Stimulated activated naive B cell treated with anti-CD40 and anti-IgM and Interleukin-4, amounts not matched to agents 10 μg/mL and 1 μg/mL and 100 μg/mL, for 72 hours (primary cell): ENCODE measurements at regions not wholly inside any gene's neighbourhood (a gene's known extent, or its start where the extent isn't known, plus 50 kb on each side); places are given as distances from the start of the nearest gene placed in this dataset.

ENCODE experiments used
- ATAC-seq, 2 donors: fragments of 150-1000 bp; cut with Tn5 transposase; replicated peaks; 2 replicates each; pipeline ENCODE4 v1.10.0; 2021; ENCODE audit warnings: moderate library complexity in 1 of 2
- DNase-seq: peaks from one replicate; pipeline ENCODE4 v3.0.0; 2021
- H3K27ac Mint-ChIP-seq: one replicate; pipeline ENCODE4 v1.8.0; 2022; ENCODE audit warnings: mild to moderate bottlenecking, mixed read lengths
- H3K27me3 Mint-ChIP-seq, 2 donors: one replicate each; pipeline ENCODE4 v1.8.0; 2022; ENCODE audit warnings: mixed read lengths in 2 of 2
- H3K36me3 Mint-ChIP-seq, 2 donors: one replicate each; pipeline ENCODE4 v1.8.0; 2022; ENCODE audit warnings: mixed read lengths in 2 of 2, mild to moderate bottlenecking in 1 of 2
- H3K4me1 Mint-ChIP-seq, 2 donors: one replicate each; pipeline ENCODE4 v1.8.0; 2022; ENCODE audit warnings: mixed read lengths in 2 of 2, mild to moderate bottlenecking in 1 of 2
- H3K4me3 Mint-ChIP-seq, 2 donors: one replicate each; pipeline ENCODE4 v1.8.0; 2022; ENCODE audit warnings: mild to moderate bottlenecking in 2 of 2, mixed read lengths in 2 of 2, moderate library complexity in 1 of 2
- H3K9me3 Mint-ChIP-seq, 2 donors: one replicate each; pipeline ENCODE4 v1.8.0; 2022; ENCODE audit warnings: mixed read lengths in 2 of 2, mild to moderate bottlenecking in 1 of 2

DNA sequence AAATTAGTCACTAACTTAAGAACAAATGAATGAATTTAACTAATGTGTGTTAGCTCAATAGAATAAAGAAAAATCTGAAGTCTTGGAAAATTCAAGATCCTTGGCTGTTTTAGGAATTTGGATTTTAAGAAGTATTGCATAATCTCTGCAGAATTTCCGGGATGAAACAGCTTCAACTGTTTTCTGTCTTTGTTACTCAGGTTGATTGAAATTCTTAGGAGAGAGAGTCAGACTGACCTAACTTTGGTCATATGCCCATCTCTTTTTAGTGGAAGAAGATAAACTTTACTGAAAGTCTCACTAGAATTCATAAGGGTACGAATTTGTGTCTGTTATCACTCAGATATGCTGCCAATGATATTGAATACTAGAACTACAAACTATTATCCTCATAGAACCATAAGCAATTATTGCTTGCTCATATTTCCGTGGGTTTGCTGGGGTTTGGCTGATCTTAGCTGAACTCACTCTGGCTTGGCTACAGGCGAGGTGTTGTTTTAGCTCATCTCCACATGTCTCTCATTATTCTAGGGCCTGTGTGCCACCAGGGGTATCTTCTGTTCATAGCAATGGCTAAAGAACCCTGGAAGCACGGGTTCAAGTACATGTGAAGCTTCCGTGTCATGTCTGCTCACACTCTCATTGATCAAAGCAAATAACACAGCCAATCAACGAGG is 257.4 kb upstream of the NOVA1 start:
- DNase-seq = no peak
- no peaks in the 10 kb centered on the region for H3K27me3 Mint-ChIP-seq
- no peaks in the 10 kb centered on the region for H3K36me3 Mint-ChIP-seq

DNA sequence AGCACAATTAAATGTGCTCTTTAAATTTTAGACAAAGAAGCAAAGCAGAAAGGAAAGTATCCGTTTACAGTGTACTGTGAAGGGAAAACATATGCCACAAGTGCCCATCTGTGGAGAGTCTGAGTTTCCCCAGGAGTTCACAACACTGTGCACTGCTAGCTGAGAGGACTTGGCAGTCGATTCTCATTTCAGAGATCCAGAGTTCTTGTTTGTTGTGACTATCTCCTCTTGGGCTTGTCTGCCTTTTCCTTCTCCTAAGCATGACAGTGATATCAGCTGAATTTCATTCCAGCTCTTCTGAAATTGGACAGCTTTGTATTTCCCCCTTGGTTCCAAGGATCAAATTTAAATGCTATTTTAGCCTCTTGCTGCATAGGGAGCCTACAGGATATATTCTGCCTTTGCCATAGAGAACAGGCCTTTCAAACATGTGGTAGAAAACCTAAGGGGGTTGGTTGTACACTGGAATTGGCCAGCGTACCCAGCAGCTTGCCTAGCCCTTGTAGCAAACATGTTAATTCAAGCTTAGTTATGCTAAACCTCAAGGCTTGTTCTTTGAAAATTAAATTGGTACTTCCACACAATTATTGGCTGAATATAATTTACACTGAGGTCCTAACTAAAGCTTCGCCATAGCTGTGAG is 259.2 kb upstream of the NOVA1 start:
- Mint-ChIP-seq H3K36me3 (no peaks in the 10 kb centered on the region), H3K4me1 (no peaks in the 10 kb centered on the region), H3K4me3 (no peak overlapping the region), H3K27ac (no peak overlapping the region), H3K9me3 (peaks cover 0 to 3% of the 10 kb centered on the region in 2 donors), H3K27me3 (no peaks in the 10 kb centered on the region)
- no peak for DNase-seq
- no peak for ATAC-seq

More for the DNA sequence above, 257.4 kb upstream of the NOVA1 start:
- no peak overlapping the region for H3K4me3 Mint-ChIP-seq
- H3K9me3 Mint-ChIP-seq = peaks cover 0 to 7% of the 10 kb centered on the region in 2 donors
- ATAC-seq = no peak
- H3K27ac Mint-ChIP-seq = no peak overlapping the region
- H3K4me1 Mint-ChIP-seq = no peaks in the 10 kb centered on the region

- Mint-ChIP-seq H3K4me3 (no peak overlapping the region), H3K4me1 (no peaks in the 10 kb centered on the region), H3K27ac (no peak overlapping the region), H3K9me3 (peaks cover 0 to 3% of the 10 kb centered on the region in 2 donors), H3K36me3 (no peaks in the 10 kb centered on the region), H3K27me3 (no peaks in the 10 kb centered on the region)
- DNase-seq (no peak), ATAC-seq (no peak)
Observed at GRCh38 chr14:26859483-26859882, 261.6 kb upstream of the NOVA1 start.

DNA sequence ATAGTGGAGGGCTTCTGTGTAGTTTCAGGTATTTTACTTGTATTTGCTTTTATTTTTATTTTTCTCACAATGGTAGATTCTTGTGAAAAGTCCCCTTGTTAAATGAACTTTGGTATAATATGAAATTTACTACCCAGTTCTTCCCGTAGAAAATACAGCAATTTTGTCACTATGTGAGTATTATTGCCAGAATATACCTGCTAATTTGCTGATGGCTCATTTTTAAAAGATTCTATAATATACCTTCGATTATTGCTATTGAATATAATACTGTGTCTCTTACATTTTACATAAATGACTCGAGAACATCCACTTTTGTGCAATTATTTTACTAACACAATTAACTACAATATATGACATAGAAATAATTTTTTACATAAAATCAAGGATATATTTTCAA is 262.3 kb upstream of the NOVA1 start:
- H3K9me3 Mint-ChIP-seq = peaks cover 0 to 3% of the 10 kb centered on the region in 2 donors
- ATAC-seq = no peak
- no peak overlapping the region for H3K4me3 Mint-ChIP-seq
- H3K27ac Mint-ChIP-seq = no peak overlapping the region
- no peaks in the 10 kb centered on the region for H3K36me3 Mint-ChIP-seq
- no peaks in the 10 kb centered on the region for H3K4me1 Mint-ChIP-seq
- no peaks in the 10 kb centered on the region for H3K27me3 Mint-ChIP-seq
- DNase-seq = no peak

- Mint-ChIP-seq H3K27me3 (no peaks in the 10 kb centered on the region), H3K4me1 (no peaks in the 10 kb centered on the region), H3K9me3 (no peaks in the 10 kb centered on the region), H3K4me3 (no peak overlapping the region), H3K36me3 (no peaks in the 10 kb centered on the region), H3K27ac (no peak overlapping the region)
- DNase-seq (no peak), ATAC-seq (no peak)
Observed at GRCh38 chr14:26863736-26864135, 265.9 kb upstream of the NOVA1 start.

DNA sequence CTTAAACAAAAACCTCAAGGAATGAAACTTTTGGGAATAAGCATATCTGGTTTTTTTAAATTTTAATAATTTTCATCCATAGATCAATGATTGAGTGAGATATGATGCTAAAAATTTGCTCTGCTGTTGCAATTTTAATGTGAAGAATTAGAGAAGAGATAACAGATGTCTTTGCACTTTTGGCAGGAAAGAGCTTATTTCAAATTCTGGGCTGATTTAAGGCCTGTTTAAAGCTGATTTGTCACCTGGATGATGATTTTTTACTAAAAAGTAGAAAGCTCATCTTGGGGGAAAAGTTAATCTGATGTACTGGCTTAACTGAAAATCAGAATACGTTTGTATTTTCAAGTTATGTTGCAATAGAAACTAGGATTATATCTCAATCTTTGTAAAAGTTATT is 268.9 kb upstream of the NOVA1 start:
- no peak for ATAC-seq
- no peaks in the 10 kb centered on the region for H3K4me1 Mint-ChIP-seq
- H3K27me3 Mint-ChIP-seq = no peaks in the 10 kb centered on the region
- H3K9me3 Mint-ChIP-seq = no peaks in the 10 kb centered on the region
- H3K27ac Mint-ChIP-seq = no peak overlapping the region
- no peak for DNase-seq
- no peak overlapping the region for H3K4me3 Mint-ChIP-seq
- H3K36me3 Mint-ChIP-seq = no peaks in the 10 kb centered on the region

DNA sequence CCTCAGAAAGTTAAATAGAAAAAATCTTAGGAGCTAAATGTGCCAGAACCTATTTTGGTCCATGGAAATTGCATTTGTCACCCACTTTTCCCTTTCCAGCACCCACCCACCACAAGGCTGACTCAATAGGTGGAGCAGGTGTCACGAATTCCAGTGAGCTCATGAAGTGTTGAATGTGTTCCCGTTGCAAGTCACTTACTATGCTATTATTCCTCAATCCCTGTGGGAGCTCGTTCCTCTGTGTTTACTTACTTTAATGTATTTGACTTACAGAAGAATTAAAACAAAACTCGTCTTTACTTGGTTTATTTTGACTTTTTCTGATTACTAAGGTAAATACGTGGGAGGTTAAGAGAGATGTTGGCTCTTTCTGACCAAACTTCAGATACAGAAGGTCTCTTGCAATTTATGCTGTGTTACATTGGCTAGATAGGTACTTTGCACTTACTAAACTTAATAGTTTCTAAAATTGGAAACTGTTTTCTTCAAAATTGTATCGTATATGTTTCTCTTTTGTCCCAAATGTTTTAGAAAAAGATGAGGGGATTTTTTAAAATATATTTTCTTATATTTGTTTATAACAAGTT is 269.4 kb upstream of the NOVA1 start:
- Mint-ChIP-seq H3K4me1 (no peaks in the 10 kb centered on the region), H3K27me3 (no peaks in the 10 kb centered on the region), H3K36me3 (no peaks in the 10 kb centered on the region), H3K4me3 (no peak overlapping the region), H3K27ac (no peak overlapping the region), H3K9me3 (no peaks in the 10 kb centered on the region)
- DNase-seq = no peak
- ATAC-seq = no peak

DNA sequence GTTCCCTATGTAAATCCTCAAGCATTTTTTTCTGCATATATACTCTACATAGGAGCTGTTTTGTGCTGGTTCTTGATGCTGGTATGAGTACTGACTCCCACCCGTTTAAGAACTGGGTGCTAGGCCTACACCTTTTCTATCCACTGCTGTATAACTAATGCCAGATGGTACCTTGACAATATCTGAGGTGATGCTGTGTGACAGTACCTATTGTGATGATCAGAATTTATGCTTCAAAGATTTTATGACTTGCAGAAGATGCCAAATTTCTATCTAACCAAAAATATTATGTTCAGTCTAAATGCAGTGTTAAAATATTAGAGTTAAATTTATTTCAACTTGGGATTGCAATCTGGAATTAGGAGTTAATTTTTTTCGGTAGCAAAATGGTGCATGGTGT is 272.3 kb upstream of the NOVA1 start:
- no peak overlapping the region for H3K4me3 Mint-ChIP-seq
- H3K9me3 Mint-ChIP-seq = peaks cover 0 to 4% of the 10 kb centered on the region in 2 donors
- ATAC-seq (no peak), DNase-seq (no peak)
- H3K27me3 Mint-ChIP-seq = no peaks in the 10 kb centered on the region
- no peaks in the 10 kb centered on the region for H3K36me3 Mint-ChIP-seq
- no peak overlapping the region for H3K27ac Mint-ChIP-seq
- H3K4me1 Mint-ChIP-seq = no peaks in the 10 kb centered on the region

GRCh38 chr14:26870722-26871617 is 273.1 kb upstream of the NOVA1 start:
- Mint-ChIP-seq H3K4me1 (no peaks in the 10 kb centered on the region), H3K4me3 (no peak overlapping the region), H3K27me3 (no peaks in the 10 kb centered on the region), H3K9me3 (peaks cover 0 to 4% of the 10 kb centered on the region in 2 donors), H3K36me3 (no peaks in the 10 kb centered on the region), H3K27ac (no peak overlapping the region)
- ATAC-seq (no peak), DNase-seq (no peak)

DNA sequence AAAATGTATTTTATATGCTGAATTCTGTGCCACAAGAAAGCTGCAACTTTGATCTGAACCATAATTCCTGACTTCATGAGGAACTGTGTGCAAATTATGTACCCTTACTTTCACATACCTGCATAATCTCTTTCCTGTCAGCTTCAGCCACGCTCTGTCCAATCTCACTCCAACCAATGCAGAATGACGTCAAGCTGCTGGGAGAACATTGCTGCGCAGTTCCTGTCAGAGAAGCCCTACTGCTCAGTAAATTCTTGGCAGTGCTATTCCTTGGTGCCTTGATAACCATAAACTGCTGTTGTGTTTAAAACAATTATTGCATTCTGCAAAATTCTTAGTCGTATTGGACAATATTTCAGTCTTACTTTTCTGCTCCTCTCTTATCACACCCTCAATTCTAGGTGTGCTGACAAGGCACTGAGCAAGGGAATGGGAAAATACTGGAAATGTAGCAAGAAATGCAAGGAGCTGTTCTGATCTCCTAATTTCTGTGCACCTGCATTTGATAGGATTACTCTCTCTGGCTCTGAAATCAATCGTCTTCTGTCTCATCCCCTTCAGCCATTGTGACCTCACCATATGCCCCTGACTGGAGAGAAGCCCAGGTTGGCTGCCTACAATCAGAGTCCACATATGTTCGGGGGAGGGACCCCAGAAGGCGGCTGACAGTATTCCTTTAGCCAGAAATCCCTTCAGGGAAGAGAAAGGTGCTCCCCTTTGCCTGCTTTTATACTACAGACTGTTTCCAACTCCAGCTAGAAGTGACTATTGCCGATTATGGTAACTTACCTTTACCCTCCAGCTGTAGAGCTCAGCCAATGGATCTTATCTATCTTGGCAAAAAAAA is 274.9 kb upstream of the NOVA1 start:
- H3K4me3 Mint-ChIP-seq = no peak overlapping the region
- no peaks in the 10 kb centered on the region for H3K4me1 Mint-ChIP-seq
- H3K27me3 Mint-ChIP-seq = no peaks in the 10 kb centered on the region
- ATAC-seq (no peak), DNase-seq (no peak)
- H3K27ac Mint-ChIP-seq = no peak overlapping the region
- no peaks in the 10 kb centered on the region for H3K36me3 Mint-ChIP-seq
- H3K9me3 Mint-ChIP-seq = peaks cover 0 to 4% of the 10 kb centered on the region in 2 donors

DNA sequence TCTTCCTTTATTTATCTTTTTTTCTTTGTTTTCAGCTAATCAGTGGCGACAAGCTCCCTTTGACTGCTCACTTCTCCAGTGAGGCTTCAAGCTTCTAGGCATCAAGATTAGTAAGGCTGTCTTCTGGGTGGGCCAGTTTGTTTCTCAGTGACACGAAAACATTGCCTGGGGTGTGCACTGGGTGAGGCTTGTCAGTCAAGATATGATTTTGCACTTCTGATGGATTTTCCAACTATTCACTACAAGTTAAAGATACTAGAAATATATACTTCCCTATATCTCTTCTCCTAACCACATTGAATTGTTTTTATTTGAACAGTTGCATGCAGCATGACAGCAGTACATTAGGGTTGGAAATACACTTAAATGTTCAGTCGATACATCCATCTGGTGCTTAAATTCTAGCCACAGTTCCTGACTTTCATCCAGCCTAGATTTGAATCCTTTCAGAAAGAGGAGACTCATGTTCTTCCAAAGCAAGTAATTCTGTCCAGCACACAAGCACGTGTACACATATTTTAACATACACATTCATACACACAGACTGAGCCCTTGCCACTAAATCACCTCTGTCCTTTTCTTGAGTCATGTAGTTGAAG is 275.6 kb upstream of the NOVA1 start:
- DNase-seq (no peak), ATAC-seq (no peak)
- no peaks in the 10 kb centered on the region for H3K4me1 Mint-ChIP-seq
- peaks cover 0 to 4% of the 10 kb centered on the region in 2 donors for H3K9me3 Mint-ChIP-seq
- no peaks in the 10 kb centered on the region for H3K36me3 Mint-ChIP-seq
- H3K4me3 Mint-ChIP-seq = no peak overlapping the region
- H3K27me3 Mint-ChIP-seq = no peaks in the 10 kb centered on the region
- no peak overlapping the region for H3K27ac Mint-ChIP-seq

- Mint-ChIP-seq H3K4me3 (no peak overlapping the region), H3K9me3 (peaks cover 0 to 4% of the 10 kb centered on the region in 2 donors), H3K4me1 (no peaks in the 10 kb centered on the region), H3K27me3 (no peaks in the 10 kb centered on the region), H3K27ac (no peak overlapping the region), H3K36me3 (no peaks in the 10 kb centered on the region)
- DNase-seq = no peak
- no peak for ATAC-seq
Observed at GRCh38 chr14:26887847-26888246, 290.0 kb upstream of the NOVA1 start.

DNA sequence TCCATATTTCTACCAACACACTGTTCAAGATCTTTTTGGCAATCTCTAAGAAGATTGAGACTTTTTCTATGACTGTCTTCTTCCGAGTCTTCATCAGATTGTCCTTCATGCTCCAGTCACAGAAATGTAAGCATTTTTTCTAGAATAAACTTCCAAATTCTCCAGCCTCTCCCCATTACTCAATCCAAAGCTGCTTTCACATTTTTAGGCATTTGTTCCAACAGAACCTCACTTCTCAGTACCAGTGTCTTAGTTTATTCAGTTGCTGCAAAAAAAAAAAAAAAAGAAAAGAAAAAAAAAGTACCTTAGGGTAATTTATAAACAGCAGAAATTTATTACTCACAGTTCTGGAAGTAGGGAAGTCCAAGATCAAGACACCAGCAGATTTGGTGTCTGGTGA is 290.8 kb upstream of the NOVA1 start:
- Mint-ChIP-seq H3K27me3 (no peaks in the 10 kb centered on the region), H3K4me1 (no peaks in the 10 kb centered on the region), H3K4me3 (no peak overlapping the region), H3K36me3 (no peaks in the 10 kb centered on the region), H3K9me3 (peaks cover 0 to 2% of the 10 kb centered on the region in 2 donors), H3K27ac (no peak overlapping the region)
- ATAC-seq (no peak), DNase-seq (no peak)
